Femur (tissue), 1 donor: ENCODE measurements at regions not wholly inside any gene's neighbourhood (a gene's known extent, or its start where the extent isn't known, plus 50 kb on each side); places are given as distances from the start of the nearest gene placed in this dataset.
"Not testable (repeated sequence)": the region's sequence is repeated elsewhere in the genome, so short reads cannot be mapped to it uniquely, and the experiment has no call there.

Experiments
- DNase-seq: peaks from one replicate; pipeline ENCODE4 v3.0.0-alpha.2; 2017

DNA sequence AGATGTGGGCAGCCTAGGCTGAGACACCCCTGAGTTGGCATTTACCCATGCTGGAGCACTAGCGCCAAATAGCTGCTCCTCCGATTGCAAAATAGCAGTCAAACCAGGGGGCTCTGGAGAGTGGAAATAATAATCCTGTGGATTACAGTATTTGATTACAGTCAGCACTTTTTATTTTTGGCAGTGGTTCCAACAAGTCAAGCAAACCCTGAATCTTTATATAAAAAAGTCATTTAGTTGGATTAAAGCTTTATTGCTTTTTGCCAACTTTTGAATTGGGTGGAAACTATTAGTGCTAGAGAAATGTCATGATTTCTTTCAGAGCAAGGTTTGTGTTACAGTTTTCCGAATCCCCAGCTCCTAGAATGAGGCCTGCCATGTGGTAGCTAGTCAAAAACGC, 99.3 kb upstream of the FAM20A start:
- peak; percentile 49 for DNase-seq

DNA sequence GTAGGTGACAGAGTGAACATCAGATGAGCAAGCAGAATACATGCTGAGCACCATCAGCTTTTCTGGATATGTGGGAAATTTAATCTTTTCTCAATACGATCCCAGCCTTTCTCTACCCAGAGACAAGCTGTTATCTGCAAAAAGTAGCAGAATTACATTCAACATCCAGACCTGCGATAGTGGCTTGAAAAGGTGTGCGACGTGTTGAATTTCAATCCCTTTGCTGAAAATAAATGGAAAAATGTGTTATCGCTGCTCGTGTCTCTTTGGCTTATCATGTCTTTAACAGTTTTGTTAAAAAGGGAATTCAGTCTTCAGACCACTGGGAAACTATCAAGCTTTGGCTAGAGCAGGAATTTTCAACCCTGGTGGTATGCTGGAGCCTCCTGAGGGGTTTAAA, 98.8 kb upstream of the FAM20A start:
- DNase-seq = no peak

DNA sequence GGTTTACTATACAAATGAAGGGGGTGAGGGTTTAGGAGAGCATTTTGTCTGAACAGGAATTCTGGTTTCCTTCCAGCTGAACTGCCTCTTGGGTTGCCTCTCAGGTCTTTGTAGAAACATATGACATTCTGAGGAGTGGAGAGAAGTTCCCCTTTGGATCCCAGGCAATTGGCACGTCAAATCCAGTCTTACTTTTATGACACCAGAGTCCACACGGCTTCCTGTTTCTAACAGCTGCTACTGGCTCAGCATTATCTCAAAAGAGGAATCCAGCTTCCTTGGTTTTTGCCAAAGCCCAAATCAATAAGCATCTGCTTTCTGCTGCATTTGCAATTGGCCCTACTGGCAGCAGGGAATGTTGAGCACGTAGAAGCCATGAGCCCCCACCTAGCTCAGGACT, 97.6 kb upstream of the FAM20A start:
- peak; percentile 51 for DNase-seq

DNA sequence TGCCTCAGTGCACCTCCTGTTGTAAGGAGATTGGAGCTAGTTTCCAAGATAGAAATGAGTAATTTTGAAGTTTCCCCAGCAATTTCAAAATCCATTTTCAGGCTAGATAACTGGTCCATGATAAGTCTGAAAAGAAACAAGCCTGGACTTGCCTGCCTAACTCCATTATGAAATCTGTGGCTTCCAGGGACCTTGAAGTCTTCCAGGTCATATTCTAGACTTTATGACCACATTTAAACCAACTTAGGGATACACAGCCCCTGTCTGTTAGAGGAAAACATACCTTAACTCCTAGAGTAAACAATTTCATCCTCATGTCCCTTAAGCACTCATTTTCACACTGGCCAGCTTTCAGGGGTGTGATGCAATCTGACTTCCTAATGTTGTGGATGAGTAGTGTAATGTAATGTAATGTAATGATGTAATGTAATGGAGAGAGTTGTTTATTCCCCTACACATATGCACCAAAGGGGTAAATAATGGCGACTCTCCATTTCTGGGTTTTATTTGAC, 96.7 kb upstream of the FAM20A start:
- peak; percentile 34 for DNase-seq

DNA sequence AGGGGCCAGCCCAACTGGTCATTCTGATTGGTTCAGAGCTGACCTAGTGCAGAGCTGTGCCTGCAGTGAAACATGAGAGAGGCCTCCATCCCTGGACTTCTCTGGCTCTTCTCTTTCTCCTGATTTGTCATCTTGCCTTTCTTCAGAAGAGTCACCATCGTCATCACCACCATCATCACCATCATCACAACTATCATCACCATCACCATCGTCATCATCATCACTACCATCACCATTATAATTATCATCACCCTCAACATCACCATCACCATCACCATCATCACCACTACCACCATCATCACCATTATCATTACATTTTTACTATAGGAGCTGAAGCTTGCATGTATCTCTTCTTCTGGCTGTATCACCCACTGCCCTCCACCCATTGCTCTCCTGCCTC, 94.5 kb upstream of the FAM20A start:
- no peak for DNase-seq

DNA sequence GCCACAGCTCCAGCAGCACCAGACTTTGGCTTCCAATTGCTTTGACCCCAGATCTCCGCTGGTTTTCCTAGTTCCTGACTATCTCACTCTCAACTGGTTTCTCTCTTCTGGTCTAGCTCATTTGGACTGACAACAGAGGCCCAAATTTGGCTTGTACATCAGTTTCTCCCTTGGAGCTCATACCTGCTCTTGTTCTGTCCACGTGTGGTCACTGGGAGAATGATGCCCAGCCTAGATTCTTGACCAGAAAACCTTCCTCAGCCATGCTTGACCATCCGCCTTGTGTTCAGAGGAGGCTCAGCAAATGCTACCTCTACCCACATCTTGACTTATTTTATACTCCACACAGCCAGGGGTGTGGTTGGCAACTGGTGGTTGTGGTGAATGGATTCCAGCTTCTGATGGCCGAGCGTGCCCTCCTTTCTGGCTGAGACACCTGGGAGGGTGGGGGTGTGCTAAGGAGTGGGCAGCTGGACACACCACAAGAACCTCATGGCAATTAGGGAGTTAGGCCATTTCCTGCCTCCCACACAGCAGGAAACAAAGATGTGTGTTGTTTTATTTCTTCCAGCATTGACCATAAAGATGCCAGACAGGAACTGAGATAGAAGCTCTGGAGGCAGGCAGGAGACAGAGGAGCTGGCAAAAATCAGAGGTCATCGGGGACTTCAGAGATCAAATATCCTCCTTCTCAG, 93.8 kb upstream of the FAM20A start:
- DNase-seq = no peak

DNA sequence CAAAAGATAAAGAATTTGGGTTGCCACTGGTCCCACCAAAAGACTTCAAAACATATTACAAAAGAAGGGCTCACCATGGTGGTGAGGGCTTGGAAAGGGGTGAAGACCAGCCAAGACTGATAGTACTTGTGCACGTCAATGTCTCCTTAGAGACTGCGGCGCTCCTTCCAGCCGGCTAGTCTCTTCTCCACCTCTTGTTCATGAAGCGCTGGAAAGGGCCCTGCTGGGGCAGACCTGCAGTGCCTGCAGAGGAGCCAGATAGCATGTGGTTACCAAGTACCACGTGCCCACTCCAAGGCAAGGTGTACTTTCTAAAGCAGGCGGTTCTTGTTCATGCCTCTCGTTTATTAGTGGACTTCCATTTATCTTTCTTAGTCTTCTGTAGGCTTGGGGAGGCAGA, 92.7 kb upstream of the FAM20A start:
- DNase-seq = no peak

DNA sequence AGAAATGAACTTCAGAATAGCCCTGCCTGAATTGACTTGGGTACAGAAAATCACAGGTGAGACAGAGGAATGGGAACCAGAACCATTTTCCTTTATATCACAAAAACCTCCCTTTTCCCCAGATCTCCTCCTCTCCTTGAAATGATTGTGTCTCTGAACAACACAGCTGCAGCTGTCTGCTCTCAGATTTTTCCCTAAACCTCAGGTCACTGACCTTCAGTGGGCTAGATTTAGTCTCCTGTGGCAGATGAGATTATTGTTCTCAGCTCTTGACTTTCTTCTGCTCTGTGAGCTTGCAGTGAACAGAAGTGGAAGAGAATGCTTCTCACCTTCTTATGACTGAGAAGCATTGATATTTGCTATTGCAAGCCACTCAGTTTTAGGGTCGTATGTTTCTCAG, 92.3 kb upstream of the FAM20A start:
- no peak for DNase-seq

DNA sequence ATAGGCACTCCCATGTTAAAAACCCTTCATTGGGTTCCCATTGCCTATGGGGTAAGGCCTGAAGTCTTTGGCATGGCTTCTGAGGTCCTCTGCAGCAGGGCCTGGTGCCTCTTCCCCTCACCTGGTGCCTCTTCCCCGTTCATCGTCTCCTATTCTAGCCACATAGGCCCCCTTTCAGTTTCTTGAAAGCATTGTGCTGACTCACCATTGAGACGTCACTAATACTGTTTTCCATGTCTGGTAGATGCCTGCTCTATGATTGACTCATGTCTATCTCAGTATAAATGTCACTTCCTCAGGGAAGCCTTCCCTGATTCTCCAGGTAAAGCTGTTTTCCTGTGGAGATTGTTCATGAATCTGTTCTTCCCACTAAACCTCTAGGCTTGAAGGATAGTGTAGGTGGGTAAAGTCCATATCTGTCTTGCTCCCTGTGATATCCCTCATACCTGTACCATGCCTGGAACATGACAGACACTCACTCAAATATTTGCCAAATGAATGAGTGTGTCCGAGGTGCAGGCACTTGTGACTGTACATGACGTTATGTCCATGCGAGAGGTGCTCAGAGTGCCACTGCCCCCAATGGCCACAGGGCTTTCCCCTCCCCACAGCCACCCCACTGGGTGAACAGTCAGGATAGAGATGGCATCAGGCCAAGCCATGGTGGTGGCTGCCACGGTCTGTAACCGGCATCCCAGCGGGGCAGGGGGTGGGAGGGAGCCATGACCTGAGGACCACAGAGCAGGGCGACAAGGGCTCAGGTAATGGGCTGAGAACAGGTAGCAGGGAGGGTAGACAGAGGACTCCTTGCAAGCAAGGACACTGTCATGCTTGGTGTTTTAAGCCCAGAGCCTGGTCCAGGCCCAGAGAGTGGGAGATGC, 85.2 kb upstream of the FAM20A start:
- no peak for DNase-seq

DNA sequence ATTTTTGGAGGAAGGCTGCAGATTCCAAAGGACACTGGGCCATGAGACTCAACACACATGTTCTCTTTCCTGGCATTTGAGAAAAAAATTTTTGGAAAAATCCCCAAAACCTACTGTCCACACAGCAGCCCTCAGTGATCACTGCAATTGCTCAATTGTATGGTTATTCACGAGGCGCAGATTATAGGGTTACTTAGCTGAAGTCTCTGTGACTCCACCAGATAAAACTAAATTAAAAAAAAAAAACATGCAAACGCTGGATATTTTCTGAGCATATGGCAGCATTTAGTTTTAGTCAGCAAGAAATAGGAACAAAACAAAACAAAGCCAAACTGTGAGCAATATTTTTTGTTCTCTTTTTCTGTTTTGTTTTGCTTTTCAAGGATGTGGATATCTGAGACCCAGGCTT, 83.8 kb upstream of the FAM20A start:
- peak; percentile 29 for DNase-seq

DNA sequence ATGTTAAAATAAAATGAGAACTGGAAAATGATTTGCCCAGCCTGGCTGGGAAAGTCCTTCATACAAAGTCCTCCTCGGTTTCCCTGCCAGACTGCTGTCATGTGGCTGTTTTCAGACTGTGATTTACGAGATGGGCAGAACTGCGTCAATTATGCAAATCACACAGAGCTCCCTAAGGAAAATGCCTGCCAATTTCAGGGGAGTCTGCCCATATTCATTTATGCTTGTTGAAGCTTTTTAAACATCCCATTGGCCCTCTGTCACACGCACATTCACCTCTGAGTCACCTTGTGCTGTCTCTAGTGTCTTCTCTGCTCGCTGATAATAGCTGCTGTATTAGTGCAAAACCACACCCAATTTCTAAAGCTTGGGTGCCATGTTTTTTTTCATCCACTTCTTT, 81.7 kb upstream of the FAM20A start:
- no peak for DNase-seq

DNA sequence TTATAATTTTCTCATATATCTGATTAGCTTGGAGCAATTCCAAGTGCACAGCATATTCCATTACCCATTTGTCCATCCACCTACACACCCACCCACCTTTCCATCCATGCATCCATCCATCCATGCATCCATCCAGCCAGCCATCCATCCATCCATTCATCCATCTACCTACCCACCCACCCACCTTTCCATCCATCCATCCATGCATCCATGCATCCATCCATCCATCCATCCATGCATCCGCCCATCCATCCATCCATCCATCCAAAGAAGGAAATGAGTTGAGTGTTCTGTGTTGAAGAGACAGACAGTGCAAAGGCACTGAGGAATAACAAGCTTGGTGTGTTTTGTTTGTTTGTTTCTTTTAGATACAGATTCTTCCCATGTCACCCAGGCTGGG, 78.7 kb upstream of the FAM20A start:
- no peak for DNase-seq

DNA sequence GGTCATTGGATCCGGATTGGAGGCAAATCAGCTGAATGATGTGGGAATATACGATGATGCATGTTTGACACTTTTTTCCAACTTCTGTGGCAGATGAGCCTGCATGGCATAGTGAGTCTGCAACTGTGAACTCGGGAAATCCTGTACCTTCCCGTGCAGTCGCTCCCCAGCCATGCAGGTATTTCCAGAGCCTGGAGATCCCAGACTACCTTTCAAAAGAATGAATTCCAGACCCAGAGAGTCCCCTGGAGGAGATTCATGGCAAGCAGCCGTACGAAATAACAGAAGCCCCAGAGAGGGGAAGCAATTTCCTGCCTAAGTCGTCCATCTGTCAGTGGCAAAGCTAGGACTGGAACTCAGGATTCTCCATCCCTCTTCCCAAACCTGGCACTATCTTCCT, 75.7 kb upstream of the FAM20A start:
- no peak for DNase-seq

DNA sequence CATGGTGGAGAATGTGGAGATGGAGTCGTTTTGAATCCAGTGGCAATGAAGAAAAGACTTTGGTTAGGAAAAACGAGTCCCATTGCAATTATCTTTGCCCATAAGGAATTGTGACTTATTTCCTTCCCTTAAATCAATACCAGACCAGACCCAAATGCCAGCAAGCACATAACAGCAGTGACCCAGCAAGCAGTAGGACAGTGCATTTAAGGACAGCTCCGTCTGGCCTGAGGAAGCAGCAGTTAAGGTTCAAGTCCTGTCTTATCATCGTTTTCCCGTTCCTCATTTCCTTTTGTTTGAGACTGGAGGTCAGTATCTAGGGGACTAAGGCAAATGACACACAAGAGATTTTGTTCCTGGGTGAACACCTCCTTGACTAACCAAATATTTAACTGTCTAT, 74.6 kb upstream of the FAM20A start:
- DNase-seq = no peak

DNA sequence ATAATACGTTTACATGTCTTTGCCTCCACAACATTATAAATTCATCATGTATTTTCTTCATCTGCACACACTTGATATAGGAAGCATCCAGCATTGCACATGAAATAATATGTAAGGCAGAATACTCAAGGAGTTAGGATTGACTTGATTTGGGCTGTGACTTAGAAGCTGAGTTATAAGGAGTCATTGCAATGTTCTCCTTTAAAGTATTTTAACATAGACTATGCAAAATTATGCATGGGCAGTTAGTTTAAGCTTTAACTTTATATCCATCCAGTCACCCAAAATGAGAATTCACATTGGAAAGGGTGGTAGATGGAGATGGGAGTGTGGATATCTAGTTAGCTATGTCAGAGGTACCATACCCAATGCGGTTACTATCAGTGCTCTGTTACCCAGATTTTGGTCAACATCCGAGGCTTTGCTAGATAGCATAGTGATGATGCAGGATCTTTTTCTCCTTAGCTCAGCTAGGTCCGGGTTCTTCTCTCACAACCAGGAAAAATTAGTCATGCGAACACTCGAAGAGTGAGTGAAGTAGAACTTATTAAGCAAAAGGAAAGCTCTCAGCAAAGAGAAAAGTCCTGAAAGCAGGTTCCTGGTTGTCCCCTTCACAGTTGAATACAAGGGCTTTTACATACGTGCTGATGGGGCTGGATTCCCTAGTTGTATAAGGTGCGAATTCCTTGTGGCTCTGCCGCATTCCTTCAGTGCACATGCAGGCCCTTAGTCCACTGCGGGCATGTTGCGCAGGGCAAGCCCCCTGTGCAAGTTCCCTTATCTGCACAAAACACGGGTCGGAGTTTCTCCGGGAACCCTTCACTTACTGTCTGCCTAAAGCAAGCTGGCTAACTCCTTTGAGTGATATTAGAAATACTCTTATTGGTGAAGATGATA, 73.1 kb upstream of the FAM20A start:
- DNase-seq = no peak

DNA sequence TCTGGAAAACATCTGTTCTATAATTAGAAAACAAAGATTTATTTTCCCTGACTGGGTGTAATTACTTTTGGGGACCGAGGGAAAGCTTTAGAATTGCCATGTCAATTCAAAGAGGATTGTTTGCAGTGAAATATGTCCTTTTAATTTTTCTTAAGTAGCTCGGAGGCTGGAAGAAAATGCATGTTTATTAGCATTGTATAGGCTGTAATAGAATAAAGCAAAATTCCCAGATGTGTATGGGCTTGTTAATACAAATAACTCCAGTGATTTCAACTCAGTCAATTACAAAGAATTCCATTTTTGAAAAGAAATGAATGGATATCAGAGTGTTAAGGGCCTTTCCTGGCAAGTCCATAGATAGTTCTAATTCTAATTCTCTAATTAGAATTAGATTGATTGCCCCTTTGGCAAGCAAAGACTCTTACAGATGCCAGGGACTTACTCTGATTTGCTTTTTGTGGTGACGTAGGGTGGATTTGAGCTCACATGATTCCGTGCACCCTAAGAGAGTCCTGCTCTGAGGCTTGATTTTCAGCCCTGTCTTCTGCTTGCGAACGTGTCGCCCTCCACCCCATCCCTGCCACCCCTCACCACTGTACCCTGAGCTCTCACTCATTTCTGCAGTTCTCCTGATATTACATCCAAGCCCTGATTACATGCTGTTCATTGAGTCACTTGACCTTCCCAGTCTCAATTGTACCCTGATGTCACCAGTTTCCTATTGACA, 70.0 kb upstream of the FAM20A start:
- DNase-seq = no peak

DNA sequence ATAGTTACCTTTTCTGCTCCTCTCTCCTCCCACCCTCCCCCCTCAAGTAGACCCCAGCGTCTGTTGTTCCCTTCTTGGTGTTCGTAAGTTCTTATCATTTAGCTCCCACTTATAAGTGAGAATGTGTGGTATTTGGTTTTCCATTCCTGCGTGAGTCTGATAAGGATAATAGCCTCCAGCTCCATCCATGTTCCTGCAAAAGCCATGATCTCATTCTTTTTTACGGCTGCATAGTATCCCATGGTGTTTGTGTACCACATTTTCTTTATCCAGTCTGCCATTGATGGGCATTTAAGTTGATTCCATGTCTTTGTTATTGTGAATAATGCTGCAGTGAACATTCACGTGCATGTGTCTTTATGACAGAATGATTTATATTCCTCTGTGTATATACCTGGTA, 65.3 kb upstream of the FAM20A start:
- DNase-seq = not testable (repeated sequence)

DNA sequence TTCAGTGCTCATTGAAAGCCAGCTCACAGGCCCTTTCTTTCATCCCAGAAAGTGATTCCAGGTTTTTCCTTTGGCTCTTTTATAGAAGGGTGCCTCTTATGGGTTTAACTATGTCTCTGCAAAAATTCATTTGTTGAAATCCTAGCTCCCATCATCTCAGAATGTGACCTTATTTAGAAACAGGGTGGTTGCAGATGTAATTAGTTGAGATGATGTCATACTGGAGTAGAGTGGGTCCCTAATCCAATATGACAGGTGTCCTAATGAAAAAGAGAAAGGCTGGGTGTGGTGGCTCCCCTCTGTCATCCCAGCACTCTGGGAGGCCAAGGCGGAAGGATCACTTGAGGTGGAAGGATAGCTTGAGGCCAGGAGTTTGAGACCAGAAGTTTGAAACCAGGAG, 64.2 kb upstream of the FAM20A start:
- DNase-seq = no peak

DNA sequence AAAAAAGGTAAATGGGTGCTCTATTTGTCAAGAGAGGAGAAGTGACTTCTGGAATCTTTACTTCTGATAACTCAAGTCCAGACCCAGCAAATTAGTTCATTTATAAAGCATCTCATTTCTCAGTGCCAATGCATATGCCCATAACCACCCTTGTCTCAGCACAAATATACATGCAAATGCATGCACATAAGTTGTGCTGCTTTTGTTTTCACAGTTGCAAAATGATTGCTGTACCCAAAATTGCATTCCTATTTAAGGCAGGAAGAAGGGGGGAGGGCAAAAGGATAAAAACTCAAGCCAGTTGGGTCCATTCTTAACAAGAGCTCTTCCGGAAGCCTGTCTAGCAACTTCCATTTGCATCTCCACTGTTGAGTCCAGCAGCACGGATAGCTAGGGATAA, 61.3 kb upstream of the FAM20A start:
- no peak for DNase-seq

DNA sequence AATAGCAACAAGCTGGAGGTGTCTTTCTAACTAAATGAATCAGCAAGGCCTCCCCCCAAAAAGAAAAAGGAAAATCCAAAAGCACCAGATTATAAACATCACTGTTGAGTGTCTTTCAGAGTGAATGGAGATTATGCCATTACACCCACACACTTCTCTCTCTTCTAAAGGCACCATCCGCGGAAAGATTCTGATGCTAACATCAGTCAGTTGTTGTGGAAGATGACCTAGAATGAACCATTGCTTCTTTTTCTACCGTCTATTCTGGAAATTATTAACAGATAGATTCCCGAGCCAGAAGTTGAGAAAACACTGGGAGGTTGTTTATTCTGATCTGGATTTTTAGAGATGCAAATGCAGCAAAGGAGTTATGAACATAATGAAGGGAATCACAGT, 60.9 kb upstream of the FAM20A start:
- no peak for DNase-seq

DNA sequence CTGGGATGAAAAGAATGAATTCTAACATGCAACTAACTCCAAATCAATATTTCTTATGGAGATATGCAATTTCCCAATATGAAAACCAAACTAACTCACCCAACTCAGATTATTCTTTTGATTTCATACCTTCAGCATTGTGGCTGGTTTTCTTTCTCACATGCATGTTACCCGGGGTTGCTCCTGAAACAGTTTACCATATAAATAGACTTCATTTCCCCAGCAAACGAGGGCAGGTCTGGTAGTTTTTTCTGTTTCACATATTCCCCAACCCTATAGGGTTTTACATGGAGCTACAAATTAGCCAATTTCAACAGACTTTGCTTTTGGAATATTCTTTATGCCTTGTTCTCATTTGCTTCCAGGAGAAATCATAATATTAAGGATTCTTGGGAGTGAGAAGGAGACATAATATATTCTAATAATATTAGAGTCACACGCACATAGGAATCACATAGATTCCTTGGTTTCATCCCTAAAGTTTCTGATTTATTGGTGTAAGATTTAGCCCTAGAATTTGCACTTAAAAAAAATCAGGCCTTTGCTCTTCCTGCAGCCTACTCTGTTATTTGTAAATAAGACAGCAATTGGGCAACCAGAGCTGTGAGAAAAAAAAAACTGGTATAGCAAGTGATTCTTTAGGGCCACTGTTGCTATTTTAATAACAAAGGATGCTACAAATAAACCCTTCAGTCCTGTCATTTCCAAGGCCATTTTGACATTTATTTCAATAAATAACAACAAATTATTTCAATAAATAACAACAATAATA, 60.3 kb upstream of the FAM20A start:
- DNase-seq = no peak

DNA sequence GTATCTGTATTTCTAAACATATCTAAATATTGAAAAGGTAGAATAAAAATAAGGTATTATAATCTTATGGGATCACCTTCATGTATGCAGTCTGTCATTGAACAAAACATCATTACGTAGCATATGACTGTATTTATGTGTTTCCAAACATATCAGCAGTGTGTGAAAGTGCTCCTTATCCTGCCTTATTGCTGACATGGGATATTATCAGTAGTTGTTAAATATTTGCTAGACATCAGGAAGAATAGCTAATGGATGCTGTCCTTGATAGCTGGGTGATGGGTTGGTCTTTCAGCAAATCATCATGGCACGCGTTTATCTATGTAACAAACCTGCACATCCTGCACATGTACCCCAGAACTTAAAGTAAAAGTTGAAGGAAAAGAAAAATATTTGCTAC, 59.1 kb upstream of the FAM20A start:
- DNase-seq = no peak
